ENCODE measurements at regions not wholly inside any gene's neighbourhood (a gene's known extent, or its start where the extent isn't known, plus 50 kb on each side); places are given as distances from the start of the nearest gene placed in this dataset.

DNA sequence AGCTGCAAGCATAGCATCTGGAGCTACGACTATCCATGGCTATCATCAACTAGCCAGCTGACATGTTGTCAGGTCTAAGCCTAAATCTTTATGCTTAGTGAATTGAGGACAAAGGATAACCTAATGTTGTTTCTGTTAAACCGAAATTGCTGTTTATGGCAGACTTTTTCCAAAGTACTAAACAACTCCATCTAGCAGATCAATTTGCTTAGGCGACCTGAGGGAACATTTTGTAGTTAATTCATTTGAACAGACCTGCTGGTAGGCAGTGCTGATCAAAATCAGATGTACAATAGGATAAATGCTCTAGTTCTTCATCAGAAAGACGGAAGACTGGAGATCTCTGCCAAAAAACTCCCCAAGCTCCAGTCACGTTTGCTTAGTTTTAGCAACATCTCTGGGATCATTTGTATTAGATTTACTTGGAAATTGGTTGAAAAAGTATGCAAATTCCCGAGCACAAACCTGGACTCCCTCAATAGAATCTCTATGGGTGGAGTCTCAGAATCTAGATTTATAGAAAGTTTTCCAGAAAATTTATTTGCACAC is 301.6 kb upstream of the NRP1 start:
- no peaks in the 10 kb centered on the region for H3K36me3 ChIP-seq (ENCODE audit: insufficient read depth in 1 of 2, low read depth in 1 of 2)

GRCh38 chr10:33632432-33632831 is 298.0 kb upstream of the NRP1 start:
- intact Hi-C loops (cut with DNase I), result no loop called here
- DNase-seq (no peak), ATAC-seq (no peak)

More for the DNA sequence above, 301.6 kb upstream of the NRP1 start:
- TF ChIP-seq CTCF (IDR thresholded peaks at IDR 0.05), result no peak
- no peak overlapping the region for H3K4me3 ChIP-seq
- no peak for DNase-seq
- WGBS, 3 donors, result 70 to 71% (median 71%) methylated on average over 6 of the region's 6 CpGs
- intact Hi-C loops (cut with DNase I), result no loop called here
- H3K27me3 ChIP-seq (ENCODE audit: insufficient read depth in 3 of 3, low read length in 2 of 3), result no peaks in the 10 kb centered on the region
- no peaks in the 10 kb centered on the region for H3K9me3 ChIP-seq
- no peaks in the 10 kb centered on the region for H3K4me1 ChIP-seq
- no peak for ATAC-seq
- H3K27ac ChIP-seq, result no peak overlapping the region

DNA sequence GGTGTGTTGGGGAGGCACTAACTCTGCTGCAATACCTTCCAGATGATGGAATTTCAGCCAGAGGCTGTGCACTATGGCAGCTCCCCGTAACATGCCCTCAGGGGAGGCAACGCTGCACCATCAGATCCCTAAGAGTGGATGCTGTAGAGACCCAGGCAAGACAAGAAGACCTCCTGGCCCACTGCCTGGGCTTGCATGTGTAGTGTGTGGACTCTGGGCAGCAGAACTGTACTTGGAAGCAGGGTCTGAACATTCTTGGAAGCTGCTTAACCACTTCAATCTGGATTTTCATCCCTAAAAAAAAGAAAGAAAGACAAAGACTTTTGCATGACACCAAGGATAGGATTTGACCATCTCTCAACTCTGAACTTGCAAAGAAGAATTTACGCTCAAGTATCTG is 297.5 kb upstream of the NRP1 start:
- Histone ChIP-seq H3K9me3 (no peaks in the 10 kb centered on the region), H3K27me3 (ENCODE audit: insufficient read depth in 3 of 3, low read length in 2 of 3) (peaks cover 0 to 1% (median 0%) of the 10 kb centered on the region in 3 donors), H3K27ac (no peak overlapping the region), H3K4me1 (no peaks in the 10 kb centered on the region), H3K4me3 (no peak overlapping the region), H3K36me3 (ENCODE audit: insufficient read depth in 1 of 2, low read depth in 1 of 2) (no peaks in the 10 kb centered on the region)
- intact Hi-C loops (cut with DNase I), result no loop called here
- DNase-seq (no peak), ATAC-seq (no peak)
- 85 to 95% (median 91%) methylated on average over 3 of the region's 3 CpGs for WGBS, 3 donors
- TF ChIP-seq CTCF (IDR thresholded peaks at IDR 0.05), result no peak

More at GRCh38 chr10:33632432-33632831, 298.0 kb upstream of the NRP1 start:
- H3K27ac ChIP-seq, result no peak overlapping the region
- no peaks in the 10 kb centered on the region for H3K4me1 ChIP-seq
- H3K27me3 ChIP-seq (ENCODE audit: insufficient read depth in 3 of 3, low read length in 2 of 3), result peaks cover 0 to 1% (median 0%) of the 10 kb centered on the region in 3 donors
- H3K4me3 ChIP-seq, result no peak overlapping the region
- TF ChIP-seq CTCF (IDR thresholded peaks at IDR 0.05), result no peak
- H3K9me3 ChIP-seq, result no peaks in the 10 kb centered on the region
- no peaks in the 10 kb centered on the region for H3K36me3 ChIP-seq (ENCODE audit: insufficient read depth in 1 of 2, low read depth in 1 of 2)

GRCh38 chr10:33630761-33631160 is 296.3 kb upstream of the NRP1 start:
- ATAC-seq (no peak), DNase-seq (no peak)
- Histone ChIP-seq H3K9me3 (no peaks in the 10 kb centered on the region), H3K4me3 (no peak overlapping the region), H3K4me1 (no peaks in the 10 kb centered on the region), H3K36me3 (ENCODE audit: insufficient read depth in 1 of 2, low read depth in 1 of 2) (no peaks in the 10 kb centered on the region), H3K27me3 (ENCODE audit: insufficient read depth in 3 of 3, low read length in 2 of 3) (peaks cover 0 to 1% (median 0%) of the 10 kb centered on the region in 3 donors), H3K27ac (no peak overlapping the region)
- intact Hi-C loops (cut with DNase I), result no loop called here
- TF ChIP-seq CTCF (IDR thresholded peaks at IDR 0.05), result no peak
- 93 to 98% (median 96%) methylated on average over 2 of the region's 2 CpGs for WGBS, 3 donors

- peaks cover 0 to 1% (median 0%) of the 10 kb centered on the region in 3 donors for H3K27me3 ChIP-seq (ENCODE audit: insufficient read depth in 3 of 3, low read length in 2 of 3)
- intact Hi-C loops (cut with DNase I), result no loop called here
- H3K4me1 ChIP-seq, result no peaks in the 10 kb centered on the region
- no peak overlapping the region for H3K27ac ChIP-seq
- DNase-seq (no peak), ATAC-seq (no peak)
- H3K9me3 ChIP-seq, result no peaks in the 10 kb centered on the region
- H3K36me3 ChIP-seq (ENCODE audit: insufficient read depth in 1 of 2, low read depth in 1 of 2), result no peaks in the 10 kb centered on the region
- WGBS, 3 donors, result 62 to 66% (median 66%) methylated on average over 5 of the region's 5 CpGs
- H3K4me3 ChIP-seq, result no peak overlapping the region
- no peak for TF ChIP-seq CTCF (IDR thresholded peaks at IDR 0.05)
These were observed 293.1 kb upstream of the NRP1 start for GRCh38 chr10:33627611-33628010.

All from psoas muscle (tissue), 7 donors.